PFSK-1 (cell line): ENCODE measurements at regions not wholly inside any gene's neighbourhood (a gene's known extent, or its start where the extent isn't known, plus 50 kb on each side); places are given as distances from the start of the nearest gene placed in this dataset.

ENCODE experiments used
- FOXP2 ChIP-seq: optimal IDR thresholded peaks from 2 replicates; pipeline ENCODE3; 2011; ENCODE audit warnings: borderline replicate concordance, control low read depth, inconsistent platforms; ENCODE audit not compliant: insufficient read depth; ENCODE audit errors: extremely low read length, extremely low read depth
- SIN3A ChIP-seq: IDR thresholded peaks from 2 replicates; pipeline ENCODE4 v1.6.1; 2012; ENCODE audit warnings: mild to moderate bottlenecking, low read length, moderate library complexity, borderline replicate concordance; ENCODE audit not compliant: insufficient read depth
- TAF1 ChIP-seq: IDR thresholded peaks from 2 replicates; pipeline ENCODE4 v1.6.1; 2012; ENCODE audit warnings: low read length, control low read depth, borderline replicate concordance; ENCODE audit not compliant: insufficient read depth
- TF ChIP-seq, protein P1 (sequence below), 2 experiments: IDR thresholded peaks; 2 replicates each; pipeline versions ENCODE4 v1.6.1 to v1.8.0; 2011 to 2012; ENCODE audit warnings: low read depth in 2 of 2, low read length in 2 of 2, control low read depth in 1 of 2, inconsistent platforms in 1 of 2, mild to moderate bottlenecking in 1 of 2, moderate library complexity in 1 of 2; ENCODE audit not compliant: insufficient read depth in 1 of 2

DNA sequence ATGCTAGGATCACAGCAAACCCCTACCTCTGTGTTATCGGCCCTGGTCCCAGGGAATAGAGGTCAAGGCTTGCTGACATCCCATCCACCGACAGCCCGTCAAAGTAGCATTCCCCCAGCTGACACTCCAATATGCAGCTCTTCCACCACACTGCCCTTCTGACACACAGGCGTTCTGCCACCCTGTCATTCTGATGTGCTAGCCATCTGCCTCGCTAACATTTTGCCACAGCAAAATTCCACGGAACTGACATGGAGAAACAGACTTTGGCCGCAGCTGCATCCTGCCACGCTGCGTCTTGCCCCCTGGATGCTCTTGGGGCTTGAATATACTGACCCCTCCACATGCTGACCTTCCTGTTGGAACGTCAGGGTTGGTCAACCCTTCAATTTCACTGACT lies 163.2 kb upstream of the CSF3R start:
- TF ChIP-seq TAF1 (no peak), SIN3A (no peak), FOXP2 (no peak)
- TF ChIP-seq, protein P1, sequence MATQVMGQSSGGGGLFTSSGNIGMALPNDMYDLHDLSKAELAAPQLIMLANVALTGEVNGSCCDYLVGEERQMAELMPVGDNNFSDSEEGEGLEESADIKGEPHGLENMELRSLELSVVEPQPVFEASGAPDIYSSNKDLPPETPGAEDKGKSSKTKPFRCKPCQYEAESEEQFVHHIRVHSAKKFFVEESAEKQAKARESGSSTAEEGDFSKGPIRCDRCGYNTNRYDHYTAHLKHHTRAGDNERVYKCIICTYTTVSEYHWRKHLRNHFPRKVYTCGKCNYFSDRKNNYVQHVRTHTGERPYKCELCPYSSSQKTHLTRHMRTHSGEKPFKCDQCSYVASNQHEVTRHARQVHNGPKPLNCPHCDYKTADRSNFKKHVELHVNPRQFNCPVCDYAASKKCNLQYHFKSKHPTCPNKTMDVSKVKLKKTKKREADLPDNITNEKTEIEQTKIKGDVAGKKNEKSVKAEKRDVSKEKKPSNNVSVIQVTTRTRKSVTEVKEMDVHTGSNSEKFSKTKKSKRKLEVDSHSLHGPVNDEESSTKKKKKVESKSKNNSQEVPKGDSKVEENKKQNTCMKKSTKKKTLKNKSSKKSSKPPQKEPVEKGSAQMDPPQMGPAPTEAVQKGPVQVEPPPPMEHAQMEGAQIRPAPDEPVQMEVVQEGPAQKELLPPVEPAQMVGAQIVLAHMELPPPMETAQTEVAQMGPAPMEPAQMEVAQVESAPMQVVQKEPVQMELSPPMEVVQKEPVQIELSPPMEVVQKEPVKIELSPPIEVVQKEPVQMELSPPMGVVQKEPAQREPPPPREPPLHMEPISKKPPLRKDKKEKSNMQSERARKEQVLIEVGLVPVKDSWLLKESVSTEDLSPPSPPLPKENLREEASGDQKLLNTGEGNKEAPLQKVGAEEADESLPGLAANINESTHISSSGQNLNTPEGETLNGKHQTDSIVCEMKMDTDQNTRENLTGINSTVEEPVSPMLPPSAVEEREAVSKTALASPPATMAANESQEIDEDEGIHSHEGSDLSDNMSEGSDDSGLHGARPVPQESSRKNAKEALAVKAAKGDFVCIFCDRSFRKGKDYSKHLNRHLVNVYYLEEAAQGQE (IDR thresholded peaks at IDR 0.05; ENCODE audit: insufficient read depth in 1 of 2, low read depth in 2 of 2, low read length in 2 of 2) = no peak
